HG02938 (cell line): ENCODE measurements at regions not wholly inside any gene's neighbourhood (a gene's known extent, or its start where the extent isn't known, plus 50 kb on each side); places are given as distances from the start of the nearest gene placed in this dataset.
"Not testable (repeated sequence)": the region's sequence is repeated elsewhere in the genome, so short reads cannot be mapped to it uniquely, and the experiment has no call there.

Experiments
- ATAC-seq: cut with Tn5 transposase; IDR thresholded peaks from one replicate; pipeline ENCODE4 v1.9.1; 2021; ENCODE audit warnings: mild to moderate bottlenecking, moderate library complexity; ENCODE audit not compliant: unreplicated experiment

DNA sequence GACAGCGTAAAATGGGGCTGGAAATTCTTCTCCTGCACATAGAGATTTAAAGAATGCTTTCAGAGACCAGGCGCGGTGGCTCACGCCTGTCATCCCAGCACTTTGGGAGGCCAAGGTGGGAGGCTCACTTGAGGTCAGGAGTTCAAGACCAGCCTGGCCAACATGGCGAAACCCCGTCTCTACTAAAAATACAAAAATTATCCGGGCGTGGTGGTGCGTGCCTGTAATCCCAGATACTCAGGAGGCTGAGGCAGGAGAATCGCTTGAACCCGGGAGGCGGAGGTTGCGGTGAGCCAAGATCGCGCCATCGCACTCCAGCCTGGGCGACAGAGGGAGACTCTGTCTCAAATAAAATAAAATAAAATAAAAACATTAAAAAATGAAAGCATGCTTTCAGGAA is 107.4 kb downstream of the CRLF2 start:
- not testable (repeated sequence) for ATAC-seq

DNA sequence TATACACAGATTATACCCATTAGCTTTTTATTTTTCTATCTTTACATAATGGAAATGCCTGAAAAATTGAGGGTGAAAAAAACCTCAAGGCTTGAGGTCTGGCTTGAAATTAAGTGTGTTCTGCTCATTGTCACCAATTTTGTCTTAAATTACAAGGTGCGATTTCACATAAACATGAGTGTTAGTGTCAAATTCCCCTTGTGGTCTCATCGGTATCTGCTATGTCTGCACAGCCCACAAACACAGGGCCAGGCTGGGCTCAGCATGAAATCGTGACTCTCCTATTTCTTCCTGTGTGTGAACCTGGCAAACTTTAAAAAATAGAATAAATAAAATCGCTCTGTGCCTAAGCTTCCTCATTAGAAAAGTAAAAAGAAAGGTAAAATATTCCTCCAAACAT is 109.1 kb downstream of the CRLF2 start:
- ATAC-seq: no peak

DNA sequence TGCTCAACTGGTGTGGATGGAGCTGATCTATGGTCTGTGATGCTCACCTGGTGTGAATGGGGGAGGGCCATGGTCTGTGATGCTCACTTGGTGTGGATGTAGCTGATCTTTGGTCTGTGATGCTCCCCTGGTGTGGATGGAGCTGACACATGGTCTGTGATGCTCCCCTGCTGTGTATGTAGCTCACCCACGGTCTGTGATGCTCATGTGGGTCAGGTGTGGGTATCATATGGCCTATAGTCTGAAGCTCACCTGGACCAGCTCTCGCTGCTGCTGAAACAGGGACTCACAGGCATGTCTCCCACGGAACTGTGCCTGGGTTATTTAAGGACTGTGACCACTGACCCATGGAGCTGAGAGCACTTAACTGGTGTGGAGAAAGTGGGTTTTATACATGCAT is 109.7 kb downstream of the CRLF2 start:
- no peak for ATAC-seq

DNA sequence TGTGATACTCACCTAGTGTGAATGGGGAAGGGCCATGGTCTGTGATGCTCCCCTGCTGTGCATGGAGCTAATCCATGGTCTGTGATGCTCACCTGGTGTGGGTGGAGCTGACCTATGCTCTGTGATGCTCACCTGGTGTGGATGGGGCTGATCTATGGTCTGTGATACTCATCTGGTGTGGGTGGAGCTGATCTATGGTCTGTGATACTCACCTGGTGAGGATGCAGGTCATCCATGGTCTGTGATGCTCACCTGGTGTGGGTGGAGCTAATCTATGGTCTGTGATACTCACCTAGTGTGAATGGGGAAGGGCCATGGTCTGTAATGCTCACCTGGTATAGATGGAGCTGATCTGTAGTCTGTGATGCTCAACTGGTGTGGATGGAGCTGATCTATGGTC is 110.2 kb downstream of the CRLF2 start:
- ATAC-seq: not testable (repeated sequence)

DNA sequence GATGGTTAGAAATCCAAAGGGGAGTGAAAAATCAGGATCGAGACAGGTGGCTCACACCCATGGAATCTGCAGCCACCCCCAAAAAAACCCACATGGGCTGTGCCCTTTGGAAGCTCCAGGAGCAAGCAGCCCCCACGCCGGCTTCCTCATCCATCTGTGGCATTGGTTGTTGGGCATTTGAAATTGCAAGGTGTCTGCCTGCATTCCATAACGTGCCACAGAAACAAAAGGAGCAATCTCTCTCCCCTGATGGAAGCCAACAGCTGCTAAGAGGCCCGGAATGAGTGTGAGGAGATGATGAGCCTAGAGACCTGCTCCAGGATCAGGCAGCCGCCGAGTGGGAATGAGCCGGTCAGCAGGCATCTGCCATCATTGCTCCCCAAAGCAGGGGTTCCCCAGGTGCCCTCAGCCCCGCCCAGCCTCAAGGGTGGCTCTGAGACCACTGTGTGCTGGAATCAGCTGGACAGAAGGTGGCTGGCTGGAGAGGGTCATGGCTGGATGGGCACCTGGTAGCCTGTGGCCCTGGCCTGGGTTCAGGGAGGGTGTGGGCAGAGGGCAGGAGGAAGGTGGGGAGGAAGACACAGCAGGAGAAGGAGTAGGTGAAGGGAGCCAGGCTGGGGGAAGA is 113.2 kb downstream of the CRLF2 start:
- no peak for ATAC-seq

DNA sequence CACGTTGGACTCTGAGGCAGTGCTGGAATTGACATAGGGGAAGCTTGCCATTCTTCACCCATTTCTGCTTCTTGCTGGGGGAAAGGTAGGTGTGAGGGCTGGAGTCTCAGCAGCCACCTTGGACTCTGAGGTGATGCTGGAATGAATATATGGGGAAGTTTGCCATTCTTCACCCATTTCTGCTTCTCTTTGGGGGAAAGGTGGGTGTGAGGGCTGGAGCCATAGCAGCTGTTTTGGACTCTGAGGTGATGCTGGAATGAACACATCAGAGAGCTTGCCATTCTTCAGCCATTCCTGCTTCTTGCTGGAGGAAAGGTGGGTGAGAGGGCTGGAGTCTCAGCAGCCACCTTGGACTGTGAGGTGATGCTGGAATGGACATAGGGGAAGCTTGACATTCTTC is 115.1 kb downstream of the CRLF2 start:
- ATAC-seq: no peak

DNA sequence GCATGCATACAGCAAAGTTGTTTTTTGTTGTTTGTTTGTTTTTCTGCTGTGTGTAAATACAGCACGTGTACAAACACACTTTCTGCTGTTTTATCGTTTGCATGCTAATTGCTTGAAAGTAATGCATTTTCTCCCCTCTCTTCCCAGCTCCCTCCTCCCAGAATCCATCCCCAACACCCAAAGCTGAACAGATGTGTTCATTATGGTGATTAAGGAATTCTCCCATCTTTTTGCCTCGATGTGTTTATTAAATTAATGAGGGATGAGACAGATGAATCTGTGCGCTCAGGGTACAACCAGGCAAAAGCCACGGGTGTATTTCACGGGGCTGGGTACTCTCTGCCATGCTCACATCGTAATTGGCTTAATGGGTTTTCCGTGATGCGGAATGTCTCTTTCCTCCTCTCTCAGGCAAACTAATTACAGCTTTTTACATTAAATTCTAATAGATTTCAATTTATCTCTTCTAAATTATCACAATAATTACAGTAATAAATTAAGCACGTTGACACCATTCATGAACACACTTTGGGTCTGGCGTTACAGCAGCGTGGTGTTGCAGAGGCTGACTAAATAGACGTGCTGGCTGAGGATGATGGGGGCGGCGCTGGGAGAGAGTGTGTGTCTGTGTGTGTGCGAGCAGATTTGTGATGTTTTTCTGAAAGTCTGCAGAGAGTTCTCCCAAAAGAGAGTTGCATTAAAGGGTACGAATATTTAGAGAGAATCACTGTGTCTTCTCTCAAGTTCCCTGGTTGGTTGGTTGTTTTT is 117.7 kb downstream of the CRLF2 start:
- ATAC-seq: no peak

DNA sequence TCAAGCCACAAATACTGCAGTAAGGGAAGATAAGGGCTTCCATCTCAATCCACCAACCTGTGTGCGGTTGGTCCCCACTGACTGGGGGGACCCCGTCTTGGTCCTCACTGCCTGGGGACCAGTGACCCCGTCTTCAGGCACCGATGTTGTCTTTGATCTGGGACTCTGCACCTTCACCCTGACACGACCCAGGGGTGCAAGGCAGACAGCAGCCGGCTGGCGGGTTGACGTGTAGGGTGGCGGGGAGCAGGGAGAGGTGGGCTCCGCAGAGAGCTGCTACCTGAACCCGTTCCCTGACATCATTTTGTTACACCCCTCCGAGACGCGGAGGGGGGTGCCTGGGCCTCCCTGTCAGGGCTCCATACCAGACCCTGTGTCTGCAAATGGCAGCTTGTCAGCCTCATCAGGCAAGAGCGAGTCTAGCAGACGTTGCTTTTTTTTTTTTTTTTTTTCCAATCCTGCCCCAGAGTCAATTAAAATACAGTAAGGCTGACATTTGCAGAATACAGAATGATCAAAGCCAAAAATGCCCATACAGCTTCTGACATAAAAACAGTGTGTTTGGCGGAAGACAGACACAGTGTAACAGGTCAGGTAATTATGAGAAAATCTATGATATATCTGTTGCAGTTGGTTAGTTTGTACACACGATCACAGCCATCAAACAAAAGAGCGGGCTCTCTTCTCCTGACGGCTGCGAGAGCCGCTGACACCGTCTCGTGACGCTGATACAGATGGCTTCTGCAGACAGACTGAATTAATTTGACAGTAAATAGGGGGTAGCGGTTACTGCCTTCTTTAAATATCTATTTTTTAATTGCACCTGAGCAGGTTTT is 118.6 kb downstream of the CRLF2 start:
- ATAC-seq: no peak

- ATAC-seq: no peak
Measured at GRCh38 chrX:1093121-1093520, 119.3 kb downstream of the CRLF2 start.

GRCh38 chrX:1086444-1087409 is 125.7 kb downstream of the CRLF2 start:
- no peak for ATAC-seq

DNA sequence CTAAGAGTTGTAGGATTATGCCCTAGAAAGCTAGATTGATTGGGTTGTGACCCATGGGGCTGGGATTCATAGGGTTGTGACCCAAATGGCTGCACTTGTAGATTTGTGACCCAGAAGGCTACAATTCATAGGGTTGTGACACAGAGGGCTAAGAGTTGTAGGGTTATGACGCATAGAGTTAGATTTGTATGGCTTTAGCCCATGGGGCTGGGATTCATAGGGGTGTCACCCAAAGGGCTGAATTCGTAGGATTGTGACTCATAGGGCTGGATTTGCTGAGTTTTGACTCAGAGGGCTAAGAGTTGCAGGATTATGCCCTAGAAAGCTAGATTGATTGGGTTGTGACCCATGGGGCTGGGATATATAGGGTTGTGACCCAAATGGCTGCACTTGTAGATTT is 126.6 kb downstream of the CRLF2 start:
- not testable (repeated sequence) for ATAC-seq

GRCh38 chrX:1084689-1085088 is 127.8 kb downstream of the CRLF2 start:
- no peak for ATAC-seq

- no peak for ATAC-seq
Measured at GRCh38 chrX:1076871-1077651, 135.4 kb downstream of the CRLF2 start.

DNA sequence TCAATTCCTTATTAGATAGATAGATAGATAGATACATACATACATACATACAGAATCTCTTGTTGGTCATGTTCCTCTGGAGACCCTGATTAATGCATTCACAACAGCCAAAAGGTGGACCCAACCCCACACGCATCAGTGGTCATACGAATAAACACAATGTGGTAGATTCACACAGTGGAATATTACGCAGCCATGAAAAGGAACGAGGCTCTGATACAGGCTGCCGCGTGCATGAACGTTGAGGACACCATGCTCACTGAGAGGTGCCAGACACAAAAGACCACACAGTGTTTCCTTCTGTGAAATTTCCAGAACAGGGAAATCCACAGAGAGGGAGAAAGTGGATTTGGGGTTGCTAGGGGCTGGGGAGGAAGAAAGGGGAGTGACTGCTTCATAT is 136.7 kb downstream of the CRLF2 start:
- no peak for ATAC-seq

DNA sequence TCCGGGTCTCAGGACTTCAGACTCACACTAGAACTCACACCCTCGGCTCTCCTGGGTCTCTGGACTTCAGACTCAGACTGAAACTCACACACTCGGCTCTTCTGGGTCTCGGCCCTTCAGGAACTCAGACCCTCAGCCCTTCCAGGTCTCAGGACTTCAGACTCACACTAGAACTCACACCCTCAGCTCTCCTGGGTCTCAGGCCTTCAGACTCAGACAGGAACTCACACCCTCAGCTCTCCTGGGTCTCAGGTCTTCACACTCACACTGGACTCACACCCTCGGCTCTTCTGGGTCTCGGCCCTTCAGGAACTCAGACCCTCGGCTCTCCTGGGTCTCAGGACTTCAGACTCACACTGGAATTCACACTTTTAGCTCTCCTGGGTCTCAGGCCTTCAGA is 137.3 kb downstream of the CRLF2 start:
- ATAC-seq: no peak

DNA sequence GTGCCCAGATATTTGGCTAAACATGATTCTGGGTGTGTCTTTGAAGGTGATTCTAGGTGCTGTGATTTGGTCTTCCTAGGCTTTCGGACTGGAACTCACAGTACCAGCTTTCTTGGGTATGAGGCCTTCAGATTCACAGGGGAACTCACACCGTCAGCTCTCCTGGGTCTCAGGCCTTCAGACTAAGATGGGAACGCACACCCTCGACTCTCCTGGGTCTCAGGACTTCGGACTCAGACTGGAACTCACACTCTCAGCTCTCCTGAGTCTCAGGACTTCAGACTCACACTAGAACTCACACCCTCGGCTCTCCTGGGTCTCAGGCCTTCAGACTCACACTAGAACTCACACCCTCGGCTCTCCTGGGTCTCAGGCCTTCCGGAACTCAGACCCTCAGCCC is 137.7 kb downstream of the CRLF2 start:
- no peak for ATAC-seq

- ATAC-seq: no peak
Measured at GRCh38 chrX:1074172-1074571, 138.3 kb downstream of the CRLF2 start.

DNA sequence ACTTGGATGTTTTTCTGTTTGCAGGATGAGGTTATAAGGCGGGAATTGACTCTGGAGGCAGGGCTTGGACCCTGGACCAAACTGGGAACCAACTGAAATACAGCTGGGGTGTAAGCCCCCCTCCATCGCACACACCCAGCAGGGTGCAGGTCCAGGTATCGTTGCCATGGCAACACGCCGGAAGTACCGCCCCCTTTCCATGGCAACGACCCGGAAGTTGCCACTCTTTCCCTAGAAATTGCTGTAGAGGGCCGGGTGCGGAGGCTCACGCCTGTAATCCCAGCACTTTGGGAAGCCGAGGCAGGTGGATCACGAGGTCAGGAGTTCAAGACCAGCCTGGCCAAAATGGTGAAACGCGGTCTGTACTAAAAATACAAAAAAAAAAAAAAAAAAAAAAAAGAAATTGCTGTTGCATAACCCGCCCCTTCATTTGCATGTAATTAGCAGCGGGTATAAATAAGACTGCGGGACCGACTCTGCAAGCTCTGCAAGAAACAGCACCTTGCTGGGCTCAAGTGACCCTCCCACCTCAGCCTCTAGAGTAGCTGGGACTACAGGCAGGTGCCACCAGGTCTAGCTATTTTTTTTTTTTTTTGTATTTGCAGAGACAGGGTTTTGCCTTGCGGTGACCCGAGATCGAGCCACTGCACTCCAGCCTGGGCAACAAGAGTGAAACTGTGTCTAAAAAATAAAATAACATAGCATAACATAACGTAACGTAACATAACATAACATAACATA is 139.6 kb downstream of the CRLF2 start:
- ATAC-seq: no peak

- no peak for ATAC-seq
Measured at GRCh38 chrX:1071351-1071750, 141.1 kb downstream of the CRLF2 start.
